ENCODE measurements at regions not wholly inside any gene's neighbourhood (a gene's known extent, or its start where the extent isn't known, plus 50 kb on each side); places are given as distances from the start of the nearest gene placed in this dataset.
"Not testable (repeated sequence)": the region's sequence is repeated elsewhere in the genome, so short reads cannot be mapped to it uniquely, and the experiment has no call there.

DNA sequence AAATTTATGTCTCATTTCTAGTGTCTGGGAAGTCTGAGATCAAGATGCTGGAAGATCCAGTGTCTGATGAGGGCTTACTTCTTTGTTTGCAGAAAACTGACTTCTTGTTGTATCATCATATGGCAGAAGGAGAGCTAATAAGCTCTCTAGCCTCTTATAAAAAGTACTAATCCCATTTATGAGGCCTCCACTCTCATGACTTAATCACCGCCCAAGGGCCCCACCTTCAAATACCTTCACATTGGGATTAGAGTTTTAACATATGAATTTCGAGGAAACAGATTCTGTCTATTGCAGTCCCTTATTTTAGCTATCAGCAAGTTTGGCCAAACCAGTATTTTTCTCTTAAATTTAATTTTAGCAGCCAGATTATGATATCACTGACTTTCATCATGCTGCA lies 150.2 kb upstream of the TMPRSS15 start:
- no peak for DNase-seq

DNA sequence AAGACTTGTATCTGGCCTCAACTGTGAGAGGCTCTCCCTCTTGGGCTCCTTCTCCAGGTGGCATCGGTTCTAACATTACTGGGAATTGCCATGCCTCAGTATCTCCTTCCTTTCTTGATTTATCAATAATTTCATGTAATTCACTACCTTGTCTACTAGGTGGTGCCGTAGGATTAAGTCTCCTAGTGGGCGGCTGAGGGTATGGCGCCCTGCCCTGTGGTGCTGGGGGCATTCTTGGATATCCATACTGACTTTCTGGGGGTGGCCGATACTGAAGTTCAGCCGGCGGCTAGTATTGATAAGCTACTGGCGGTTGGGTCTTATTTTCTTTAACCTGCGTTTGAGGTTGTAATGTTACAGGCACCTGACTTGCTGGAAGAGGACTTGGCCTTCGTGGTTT lies 164.2 kb upstream of the TMPRSS15 start:
- not testable (repeated sequence) for DNase-seq

DNA sequence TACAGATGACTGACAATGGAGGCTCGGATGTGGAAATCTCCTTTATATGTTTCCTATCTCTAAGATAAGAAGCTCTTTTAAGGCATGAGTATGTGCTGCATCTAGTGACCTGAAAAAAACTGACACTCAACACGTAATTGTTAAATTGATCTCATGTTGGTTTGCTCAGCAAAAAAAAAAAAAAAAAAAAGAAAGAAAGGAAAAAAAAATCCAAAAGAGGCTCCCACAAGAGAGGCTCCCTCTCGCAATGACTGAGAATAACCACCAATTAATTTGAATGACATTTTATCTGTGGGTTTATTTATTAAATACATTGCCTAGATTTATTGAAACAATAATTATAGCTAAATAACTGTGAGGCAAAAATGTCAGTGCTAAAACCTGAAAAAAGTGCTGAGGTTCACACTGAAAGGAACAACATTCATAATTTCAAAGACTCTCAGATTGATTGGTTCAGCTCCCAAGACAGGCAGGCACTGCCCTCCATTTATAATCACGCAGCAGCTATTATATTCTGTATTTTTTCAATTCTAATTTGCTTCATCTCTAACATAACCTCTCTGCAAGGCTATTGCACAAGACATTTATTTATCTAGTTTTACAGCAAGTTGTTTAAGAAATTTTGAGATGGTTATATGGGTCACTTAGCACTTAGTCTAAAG lies 184.5 kb upstream of the TMPRSS15 start:
- DNase-seq, result no peak

DNA sequence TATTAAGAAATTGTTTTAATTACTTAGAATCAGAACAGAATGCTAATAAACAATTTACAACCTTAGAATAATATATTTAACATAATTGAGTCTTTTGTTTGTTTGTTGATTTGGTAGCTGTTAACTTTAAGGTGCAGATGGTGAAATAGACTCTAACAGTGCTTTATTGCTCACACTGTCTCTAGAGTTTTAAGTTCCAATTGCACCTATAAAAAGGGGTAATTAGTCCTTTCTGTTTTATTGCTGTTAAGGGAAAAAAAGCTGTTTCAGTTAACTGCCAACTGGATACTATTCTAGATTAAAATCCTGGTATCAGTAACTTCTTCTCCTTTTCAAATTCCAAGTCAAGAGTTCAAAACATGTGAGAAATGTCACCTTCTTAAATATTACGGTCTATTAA lies 197.6 kb upstream of the TMPRSS15 start:
- no peak for DNase-seq

GRCh38 chr21:18602711-18603110 lies 199.1 kb upstream of the TMPRSS15 start:
- no peak for DNase-seq

- DNase-seq, result no peak
These were observed 199.7 kb upstream of the TMPRSS15 start for GRCh38 chr21:18603261-18603660.

GRCh38 chr21:18603980-18604379 lies 200.4 kb upstream of the TMPRSS15 start:
- DNase-seq, result no peak

GRCh38 chr21:18608226-18608625 lies 204.6 kb upstream of the TMPRSS15 start:
- DNase-seq, result no peak

DNA sequence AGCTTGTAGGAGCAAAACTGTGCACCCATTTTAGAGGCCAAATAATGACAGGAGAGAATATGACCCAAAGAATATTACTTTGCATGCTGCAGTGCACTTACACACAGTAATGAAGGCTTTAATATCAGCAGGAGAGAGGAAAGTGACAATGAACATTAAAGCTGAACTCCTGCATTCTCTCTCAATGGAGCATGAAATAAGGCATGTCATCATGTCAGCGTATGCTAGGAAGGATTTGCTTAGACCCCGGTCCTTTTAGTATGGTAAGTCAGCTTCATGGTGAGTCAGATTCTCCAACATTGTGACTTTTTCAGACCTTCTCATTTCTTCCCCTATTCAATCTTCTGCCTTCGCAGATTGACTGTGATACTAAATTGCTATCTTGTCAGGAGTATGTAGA lies 210.7 kb upstream of the TMPRSS15 start:
- DNase-seq, result no peak

DNA sequence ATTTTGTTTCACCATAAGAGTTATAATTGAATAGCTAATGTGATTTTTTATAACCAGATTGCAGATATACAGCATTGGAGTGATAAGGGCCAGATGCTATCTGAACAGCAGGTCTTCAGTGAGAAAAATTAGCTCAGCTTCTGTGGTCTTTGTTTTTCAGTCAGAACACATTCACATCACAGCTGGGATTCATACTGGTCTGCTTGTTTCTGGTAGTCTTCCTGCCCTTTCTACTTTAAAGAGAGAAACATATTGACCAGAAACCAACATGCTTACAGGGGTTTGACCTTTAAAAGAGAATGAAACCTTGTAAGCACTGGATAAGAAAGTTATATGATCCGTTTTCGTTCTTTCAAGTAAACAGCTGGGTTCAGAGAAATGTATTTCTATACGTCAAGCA lies 213.7 kb upstream of the TMPRSS15 start:
- DNase-seq, result no peak

- DNase-seq, result no peak
These were observed 216.9 kb upstream of the TMPRSS15 start for GRCh38 chr21:18620436-18620835.

DNA sequence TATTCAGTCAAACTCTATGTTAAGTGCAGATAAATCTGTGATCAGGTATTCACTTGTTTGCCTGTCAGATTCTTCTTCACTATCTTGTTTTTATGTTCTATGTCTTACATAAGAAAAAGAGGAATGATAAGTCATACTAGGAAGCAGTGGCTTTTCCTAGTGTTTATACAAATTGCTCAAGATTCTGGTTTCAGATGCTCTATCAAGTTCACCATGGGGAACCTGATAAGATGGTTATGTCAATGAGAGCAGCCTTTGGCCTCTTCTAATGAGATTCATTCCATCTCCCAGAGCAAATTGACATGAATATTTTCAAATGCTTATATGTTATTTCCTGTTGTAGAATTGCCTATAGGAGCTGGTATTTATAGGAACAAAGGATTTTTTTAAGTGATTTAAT lies 218.8 kb upstream of the TMPRSS15 start:
- DNase-seq, result no peak

DNA sequence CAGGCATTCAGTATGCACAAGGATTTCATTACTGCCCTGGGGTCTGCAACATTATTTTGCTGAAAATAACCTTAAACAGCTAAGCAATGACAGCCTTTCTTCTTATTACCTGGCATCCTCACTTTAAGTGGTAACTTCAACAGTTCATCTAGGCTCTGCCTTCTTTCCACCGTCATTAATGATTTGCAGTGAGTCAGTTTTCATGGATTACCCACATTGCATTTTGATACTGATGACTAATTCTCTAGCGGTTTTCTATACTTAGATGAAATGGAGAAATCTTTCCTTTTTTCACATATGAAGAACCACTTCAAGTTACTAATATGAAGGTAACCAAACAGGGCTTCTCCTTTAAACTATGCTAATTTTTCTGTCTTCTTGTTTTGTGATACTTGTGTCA lies 226.9 kb upstream of the TMPRSS15 start:
- no peak for DNase-seq

GRCh38 chr21:18636897-18637296 lies 233.3 kb upstream of the TMPRSS15 start:
- no peak for DNase-seq

DNA sequence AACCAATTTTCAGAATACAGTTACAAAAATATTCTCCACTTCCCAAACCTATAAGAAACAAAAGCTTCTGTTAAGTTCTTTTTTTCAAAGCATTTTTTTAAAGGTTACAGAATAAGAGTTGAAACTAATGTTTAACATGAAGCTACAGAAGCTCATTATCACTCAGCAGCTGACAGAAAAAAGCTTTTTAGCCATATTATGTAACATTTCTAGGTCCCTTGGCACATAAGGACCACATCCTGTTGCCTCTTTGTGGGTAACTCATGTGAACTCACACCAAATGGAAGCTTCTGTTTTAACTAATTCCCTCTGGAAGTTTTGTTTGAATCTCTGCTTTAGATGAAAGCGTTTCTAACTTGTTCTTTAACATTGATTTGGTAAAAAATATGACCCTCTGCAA lies 242.5 kb upstream of the TMPRSS15 start:
- no peak for DNase-seq

GRCh38 chr21:18655931-18656330 lies 252.3 kb upstream of the TMPRSS15 start:
- DNase-seq, result no peak

DNA sequence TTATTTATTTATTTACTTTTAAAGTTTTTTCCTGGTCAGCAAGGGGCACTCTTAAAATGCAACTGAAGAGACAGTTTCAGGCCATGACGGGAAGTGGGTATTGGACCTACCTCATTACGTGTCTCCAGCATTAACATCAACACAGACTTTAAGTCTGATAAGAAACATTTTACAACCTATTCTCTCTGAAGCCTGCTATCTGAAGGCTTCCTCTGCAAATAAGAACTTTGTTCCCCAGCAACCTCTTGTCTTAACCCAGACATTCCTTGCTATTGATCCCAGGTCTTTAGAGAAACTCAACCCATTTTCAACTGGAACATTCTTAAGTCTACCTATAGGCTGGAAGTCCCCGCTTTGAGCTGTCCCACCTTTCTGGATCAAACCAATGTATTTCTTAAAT lies 258.3 kb upstream of the TMPRSS15 start:
- no peak for DNase-seq

DNA sequence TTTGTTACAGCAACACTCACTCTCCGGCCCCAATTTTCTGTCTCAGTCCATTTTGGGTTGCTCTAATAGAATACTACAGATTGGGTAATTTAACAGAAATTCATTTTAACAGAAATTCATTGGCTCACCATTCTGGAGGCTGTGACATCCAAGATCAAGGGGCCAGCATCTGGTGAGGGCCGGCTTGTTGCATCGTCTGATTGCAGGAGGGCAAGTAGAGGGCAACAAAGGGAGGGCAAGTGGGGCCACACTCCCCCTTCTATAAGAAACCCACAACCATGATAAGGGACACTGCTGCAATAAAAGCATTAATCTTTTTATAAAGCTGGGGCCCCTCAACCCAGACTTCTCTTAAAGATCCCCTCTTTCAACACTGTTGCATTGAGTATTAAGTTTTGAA lies 260.1 kb upstream of the TMPRSS15 start:
- DNase-seq, result no peak

DNA sequence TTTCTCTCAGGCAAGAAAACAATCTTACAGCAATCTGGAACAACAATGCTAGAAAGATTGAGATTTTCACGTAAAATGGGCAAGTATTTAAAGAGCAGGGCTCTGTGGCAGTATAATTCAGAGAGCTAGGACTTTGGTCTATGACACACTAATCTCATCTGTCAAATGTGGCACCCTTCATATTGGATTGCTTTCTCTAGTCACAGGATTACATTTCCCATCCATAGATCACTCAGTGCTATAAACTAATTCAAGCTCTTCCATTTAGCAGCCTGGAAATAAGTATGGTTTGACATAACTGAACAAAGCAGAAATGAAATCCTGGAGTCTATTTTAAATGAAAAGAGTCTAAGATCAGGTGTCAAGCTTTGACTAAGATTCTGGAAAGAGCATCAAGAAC lies 263.1 kb upstream of the TMPRSS15 start:
- DNase-seq, result no peak

DNA sequence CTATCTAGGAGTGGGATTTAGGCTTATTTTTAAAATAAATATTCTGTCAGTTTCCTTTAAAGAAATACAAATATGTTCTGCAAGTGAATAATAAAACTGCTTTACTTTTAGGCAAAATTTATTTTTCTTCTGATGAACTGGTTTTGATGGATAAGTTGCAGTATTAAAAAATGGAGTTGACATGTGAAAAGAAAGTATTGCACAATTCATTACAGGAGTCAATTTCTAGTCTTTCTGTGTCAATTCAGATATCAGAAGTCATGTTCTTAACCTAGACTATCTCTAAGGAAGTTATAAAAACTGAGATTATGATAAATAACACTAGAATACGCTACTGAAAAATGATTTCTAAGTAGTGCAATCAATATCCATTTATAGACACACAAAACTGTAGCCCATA lies 270.2 kb upstream of the TMPRSS15 start:
- DNase-seq, result no peak

- no peak for DNase-seq
These were observed 274.0 kb upstream of the TMPRSS15 start for GRCh38 chr21:18677632-18678031.

GRCh38 chr21:18705971-18706370 lies 302.4 kb upstream of the TMPRSS15 start:
- DNase-seq, result no peak

- no peak for DNase-seq
These were observed 308.1 kb upstream of the TMPRSS15 start for GRCh38 chr21:18711662-18712061.

GRCh38 chr21:18715606-18716005 lies 312.0 kb upstream of the TMPRSS15 start:
- no peak for DNase-seq

DNA sequence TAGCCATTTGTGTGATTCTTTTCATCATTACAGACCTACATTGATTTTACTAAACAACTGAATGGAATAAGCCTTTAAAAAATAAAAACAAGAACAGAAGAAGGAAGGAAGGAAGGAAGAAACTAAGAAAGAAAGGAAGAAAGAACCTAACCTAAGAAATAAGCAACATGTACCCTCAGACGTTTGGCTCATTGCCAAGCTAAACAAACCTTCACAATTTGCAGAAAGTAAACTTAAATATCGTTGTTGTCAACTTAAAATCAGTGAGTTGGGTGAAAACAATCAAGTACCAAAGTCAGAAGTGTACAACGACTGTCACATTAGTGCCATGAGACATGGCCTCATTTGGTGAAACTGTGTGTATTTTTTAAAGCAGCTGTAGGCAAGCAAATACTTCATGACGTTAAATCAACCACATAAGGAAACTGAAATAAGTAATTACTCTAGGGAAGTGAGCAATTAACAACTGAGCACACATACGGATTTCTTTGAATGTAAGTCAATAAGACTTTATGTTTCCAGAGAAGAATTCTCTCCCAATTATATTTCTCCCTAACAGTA lies 313.1 kb upstream of the TMPRSS15 start:
- no peak for DNase-seq

Data from hippocampal formation (tissue), 2 donors.